AG09309 (cell line): ENCODE measurements at regions not wholly inside any gene's neighbourhood (a gene's known extent, or its start where the extent isn't known, plus 50 kb on each side); places are given as distances from the start of the nearest gene placed in this dataset.

Experiments
- DNase-seq: peaks from one replicate; pipeline ENCODE4 v3.0.0-alpha.2; 2010; ENCODE audit warnings: low read depth
- H3K4me3 ChIP-seq: 2 replicates; pipeline ENCODE4 v1.5.1; 2011; ENCODE audit warnings: mild to moderate bottlenecking, low read depth, low read length, moderate library complexity; ENCODE audit not compliant: control insufficient read depth
- CTCF ChIP-seq: IDR thresholded peaks from 2 replicates; pipeline ENCODE4 v1.5.1; 2011; ENCODE audit warnings: mild to moderate bottlenecking, low read depth, low read length, inconsistent platforms; ENCODE audit not compliant: insufficient read depth, control insufficient read depth; ENCODE audit errors: missing control alignments

- H3K4me3 ChIP-seq, result no peak overlapping the region
- no peak for DNase-seq
- TF ChIP-seq CTCF, result no peak
Observed at GRCh38 chr2:8489751-8490150, 192.1 kb upstream of the ID2 start.

- no peak for TF ChIP-seq CTCF
- H3K4me3 ChIP-seq, result no peak overlapping the region
- DNase-seq, result no peak
Observed at GRCh38 chr2:8490166-8490721, 191.6 kb upstream of the ID2 start.

GRCh38 chr2:8491296-8492027 is 190.4 kb upstream of the ID2 start:
- no peak for TF ChIP-seq CTCF
- DNase-seq, result no peak
- no peak overlapping the region for H3K4me3 ChIP-seq

DNA sequence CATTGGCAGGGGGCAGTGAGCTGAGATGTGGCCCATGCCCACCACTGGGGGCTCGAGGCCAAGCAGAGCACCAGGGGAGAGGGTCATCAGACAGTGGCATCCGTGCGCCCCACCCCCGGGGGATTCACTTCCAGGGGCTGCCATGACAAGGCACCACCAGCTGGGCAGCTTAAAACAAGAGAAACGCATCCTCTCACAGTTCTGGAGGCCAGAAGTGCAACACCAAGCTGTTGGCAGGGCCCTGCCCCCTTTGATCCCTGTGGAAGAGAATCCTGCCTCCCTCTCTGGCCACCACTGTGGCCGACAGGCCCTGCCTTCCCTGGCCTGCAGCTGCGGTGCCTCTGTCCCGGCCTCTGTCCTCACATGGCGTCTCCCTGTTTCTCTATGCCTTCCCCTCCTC is 187.7 kb upstream of the ID2 start:
- no peak overlapping the region for H3K4me3 ChIP-seq
- no peak for DNase-seq
- TF ChIP-seq CTCF, result no peak

DNA sequence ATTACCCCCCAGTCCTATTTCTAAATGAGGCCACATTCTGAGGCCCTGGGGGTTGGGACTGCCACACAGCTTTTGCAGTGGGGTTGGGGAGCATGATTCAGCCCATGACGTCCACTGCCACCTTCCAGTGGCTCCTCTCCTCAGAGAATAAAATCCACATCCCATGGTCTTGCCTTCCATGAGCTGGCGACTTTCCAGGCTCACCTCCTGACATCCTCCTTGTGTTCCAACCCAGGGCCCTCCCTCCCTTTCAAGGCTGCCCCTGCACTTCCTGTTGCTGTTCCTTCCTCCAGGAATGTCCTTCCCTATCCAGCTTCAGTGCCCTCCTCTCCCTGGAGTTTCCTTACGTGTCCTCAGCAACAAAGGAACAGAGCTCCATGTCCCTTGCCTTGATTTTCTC is 187.3 kb upstream of the ID2 start:
- no peak for DNase-seq
- H3K4me3 ChIP-seq, result no peak overlapping the region
- TF ChIP-seq CTCF, result no peak

DNA sequence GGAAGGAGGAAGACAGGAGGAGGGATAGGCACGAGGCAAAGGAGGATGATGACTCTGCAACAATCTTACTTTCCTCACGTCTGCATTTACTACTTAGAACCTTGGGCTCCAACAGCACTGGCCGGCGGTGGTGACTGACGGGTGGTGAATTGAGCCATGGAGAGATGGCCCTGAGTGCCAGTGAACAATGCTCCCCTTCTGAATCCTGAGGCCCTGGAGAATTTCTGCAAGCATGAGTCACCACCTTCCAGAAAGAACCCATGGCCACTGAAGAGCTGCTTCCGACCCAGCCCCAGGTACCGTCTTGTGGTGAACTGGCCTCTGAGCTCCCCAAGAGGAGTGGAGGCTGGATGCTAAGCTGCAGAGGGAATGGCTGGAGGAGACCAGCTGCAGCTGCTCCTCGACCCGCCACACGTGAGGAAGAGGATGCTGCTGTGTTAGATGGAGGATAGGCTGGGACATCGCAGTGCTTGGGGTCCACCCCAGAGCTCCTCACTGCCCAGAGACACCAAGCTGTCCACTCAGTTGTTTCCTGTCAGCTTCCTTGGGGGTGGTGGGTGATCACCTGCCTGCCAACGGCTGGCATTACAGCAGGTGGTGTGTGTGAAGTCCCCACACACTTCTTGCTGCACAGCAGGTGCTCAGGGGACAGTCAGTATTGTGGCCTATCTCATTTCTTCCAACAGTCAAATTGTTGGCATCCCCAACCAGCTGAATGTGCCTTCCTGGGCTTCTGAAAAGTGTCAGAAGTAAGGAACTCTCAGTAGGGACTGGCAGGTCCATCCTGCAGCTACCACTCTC is 186.5 kb upstream of the ID2 start:
- TF ChIP-seq CTCF, result no peak
- no peak for DNase-seq
- no peak overlapping the region for H3K4me3 ChIP-seq
